CD1c-positive myeloid dendritic cell (primary cell): ENCODE measurements at regions not wholly inside any gene's neighbourhood (a gene's known extent, or its start where the extent isn't known, plus 50 kb on each side); places are given as distances from the start of the nearest gene placed in this dataset.

Source experiments
- DNase-seq: peaks from one replicate; pipeline ENCODE4 v3.0.0-alpha.2; 2016; ENCODE audit errors: extremely low spot score

GRCh38 chr16:76612497-76612896 lies 335.3 kb downstream of the CNTNAP4 start:
- no peak for DNase-seq

DNA sequence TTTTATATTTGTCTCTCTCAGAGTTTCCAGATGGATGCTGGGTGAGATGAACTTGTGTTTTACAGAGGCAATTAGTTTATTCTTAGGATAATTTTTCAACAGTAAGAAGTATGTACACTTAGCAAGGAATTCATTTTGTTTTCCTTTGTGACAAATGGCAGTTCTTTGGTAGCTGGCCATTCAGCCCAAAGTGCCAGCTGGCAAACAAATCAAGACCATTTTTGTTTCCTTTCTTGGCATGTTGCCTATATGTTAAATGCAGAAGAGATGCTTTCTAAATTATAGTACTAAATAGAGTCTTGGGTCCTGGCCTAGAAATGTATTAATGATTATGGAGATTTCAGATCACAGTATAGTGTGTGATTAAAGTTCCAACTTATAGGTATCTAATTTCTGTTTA lies 337.1 kb downstream of the CNTNAP4 start:
- no peak for DNase-seq

- DNase-seq: no peak
These were observed 345.7 kb downstream of the CNTNAP4 start for GRCh38 chr16:76622876-76623275.

GRCh38 chr16:76634847-76635697 lies 357.9 kb downstream of the CNTNAP4 start:
- no peak for DNase-seq

DNA sequence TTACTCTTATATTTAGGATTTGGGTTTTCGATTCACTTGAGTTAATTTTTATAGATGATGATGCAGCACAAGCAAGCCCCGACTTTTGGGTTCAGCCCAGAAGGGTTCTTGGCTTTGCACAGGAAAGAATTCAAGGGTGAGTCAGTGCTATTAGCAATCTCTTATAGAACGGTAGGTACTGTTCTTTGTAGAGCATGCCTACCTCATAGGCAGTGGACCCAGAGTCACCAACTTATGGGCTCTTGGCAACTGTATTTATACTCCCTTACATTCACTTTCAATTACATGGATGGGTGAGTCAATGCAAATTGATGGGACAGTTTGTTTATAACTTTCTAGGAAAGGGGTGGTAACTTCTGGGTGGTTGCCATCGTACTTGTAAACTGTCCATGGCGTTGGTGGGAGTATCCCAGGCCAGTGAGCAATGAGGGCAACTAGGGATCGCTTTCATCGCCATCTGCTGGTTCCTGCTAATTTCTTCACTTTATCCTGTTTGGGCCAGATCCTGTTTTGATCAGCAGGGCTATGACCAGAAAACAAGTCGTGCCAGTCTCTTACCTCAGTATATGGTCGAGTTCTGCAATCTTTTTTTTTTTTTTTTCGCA lies 362.6 kb downstream of the CNTNAP4 start:
- DNase-seq: no peak

- no peak for DNase-seq
These were observed 373.4 kb downstream of the CNTNAP4 start for GRCh38 chr16:76650582-76650981.

GRCh38 chr16:76653390-76654026 lies 376.3 kb downstream of the CNTNAP4 start:
- peak; percentile 12 for DNase-seq

DNA sequence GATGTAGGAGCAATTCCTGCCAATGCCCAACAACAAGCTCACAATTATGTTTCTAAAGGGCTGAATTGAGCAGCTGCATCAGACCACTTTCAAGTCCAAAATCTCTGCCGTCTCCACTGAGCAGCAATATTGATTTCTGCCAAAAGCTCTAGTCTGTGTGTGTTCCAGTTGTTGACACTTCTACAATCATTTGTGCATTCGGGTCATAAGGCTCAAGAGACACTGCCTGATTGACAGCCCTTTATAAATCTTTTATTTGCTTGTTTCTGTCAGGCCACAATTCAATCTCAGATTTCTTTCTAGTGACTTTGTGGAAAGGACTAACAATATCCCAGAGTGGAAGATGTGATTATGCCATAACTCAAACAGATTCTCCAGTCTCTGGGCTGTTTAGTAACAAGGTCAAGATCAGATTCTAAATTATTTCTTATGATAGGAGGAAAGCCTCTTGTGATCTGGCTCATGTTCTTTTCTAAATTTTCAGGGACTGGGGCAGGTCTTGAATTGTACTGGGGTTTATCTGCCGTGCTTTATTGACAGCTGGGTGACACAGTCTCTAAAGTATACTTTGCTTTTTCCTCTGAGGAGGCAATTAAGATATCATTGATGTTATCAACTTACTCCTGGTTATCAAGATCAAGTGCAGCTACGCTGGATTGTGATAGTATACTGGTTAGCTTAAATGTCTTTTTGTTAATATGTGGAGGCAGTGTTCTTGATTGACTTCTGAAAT lies 377.1 kb downstream of the CNTNAP4 start:
- no peak for DNase-seq

DNA sequence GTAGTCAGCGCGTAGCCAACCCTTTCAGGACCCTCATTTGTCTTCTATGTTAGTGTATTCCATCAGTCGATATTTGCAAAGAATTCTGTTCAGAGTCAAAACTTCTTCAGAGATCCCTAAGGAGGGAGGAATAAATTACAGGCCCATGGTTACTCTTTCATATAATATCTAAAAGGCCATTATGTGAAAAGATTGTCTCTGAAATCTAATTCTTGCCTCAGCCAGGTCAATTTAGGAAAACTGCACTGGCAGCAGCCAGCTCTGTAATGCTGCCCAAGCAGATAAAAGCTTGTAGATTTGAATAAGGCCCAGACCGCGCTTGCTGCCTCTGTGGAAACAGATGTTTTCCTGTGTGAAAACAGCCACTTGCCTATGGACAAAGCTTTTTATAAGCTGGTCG lies 379.8 kb downstream of the CNTNAP4 start:
- no peak for DNase-seq

GRCh38 chr16:76661691-76662235 lies 384.6 kb downstream of the CNTNAP4 start:
- no peak for DNase-seq

GRCh38 chr16:76665571-76666275 lies 388.5 kb downstream of the CNTNAP4 start:
- DNase-seq: no peak

GRCh38 chr16:76668207-76668725 lies 391.1 kb downstream of the CNTNAP4 start:
- no peak for DNase-seq

- DNase-seq: no peak
These were observed 392.1 kb downstream of the CNTNAP4 start for GRCh38 chr16:76669288-76669687.

GRCh38 chr16:76670125-76670857 lies 393.1 kb downstream of the CNTNAP4 start:
- DNase-seq: no peak

DNA sequence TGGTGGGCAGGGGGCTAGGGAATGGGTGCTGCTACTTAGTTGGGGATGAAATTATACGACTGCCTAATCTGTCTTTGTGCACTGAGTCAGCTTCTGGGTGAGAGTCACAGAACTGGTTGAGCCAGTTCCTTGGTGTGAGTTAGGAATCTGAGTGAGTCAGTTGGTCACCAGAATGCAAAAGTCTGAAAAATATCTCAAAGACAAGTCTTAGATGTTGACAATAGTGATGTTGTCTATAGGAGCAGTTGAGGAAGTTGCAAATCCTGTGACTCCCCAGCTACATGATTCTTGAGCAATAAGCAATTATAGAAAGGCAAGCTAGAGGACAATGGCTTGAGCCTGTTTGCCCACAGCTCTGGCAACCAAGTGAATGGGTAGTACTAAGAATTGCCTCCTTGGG lies 399.2 kb downstream of the CNTNAP4 start:
- DNase-seq: no peak

DNA sequence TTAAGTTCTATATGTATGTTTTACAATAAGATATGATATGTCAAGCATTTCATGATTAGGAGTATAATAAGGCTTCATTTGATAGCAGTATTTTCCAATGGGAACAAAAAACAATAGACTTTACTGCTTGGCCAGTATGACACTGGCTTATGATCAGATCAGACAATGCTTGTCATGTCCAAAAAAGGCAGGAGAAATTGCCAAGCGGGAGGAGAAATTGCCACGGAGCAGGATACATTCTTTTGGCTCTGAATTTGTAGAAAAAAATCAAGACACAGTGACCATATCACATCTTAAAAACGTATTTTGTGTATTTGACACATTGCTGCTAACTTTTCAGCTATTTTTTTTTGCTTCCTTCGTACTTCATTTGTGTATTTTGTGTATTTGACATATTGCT lies 404.1 kb downstream of the CNTNAP4 start:
- no peak for DNase-seq

- DNase-seq: no peak
These were observed 405.9 kb downstream of the CNTNAP4 start for GRCh38 chr16:76683051-76683450.

DNA sequence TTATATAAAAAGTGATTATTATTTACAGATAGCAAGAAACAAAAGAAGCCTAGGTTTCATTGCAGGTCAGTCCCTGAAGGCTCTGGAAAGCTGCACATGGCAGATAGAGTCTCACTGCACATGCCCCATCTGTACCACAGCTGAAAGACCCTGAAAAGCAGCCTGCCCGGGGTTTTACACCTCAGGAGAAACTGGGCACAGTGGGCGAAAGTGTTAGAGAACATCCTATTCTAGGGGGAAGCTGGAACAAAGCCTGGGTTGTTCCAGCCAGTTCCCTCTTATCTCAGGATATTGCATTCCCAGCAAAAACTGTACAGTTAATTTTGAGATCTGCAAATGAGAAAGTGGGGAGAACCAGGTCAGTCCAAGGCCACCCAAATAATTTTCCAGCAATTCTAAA lies 419.7 kb downstream of the CNTNAP4 start:
- no peak for DNase-seq

- DNase-seq: no peak
These were observed 428.7 kb downstream of the CNTNAP4 start for GRCh38 chr16:76705892-76706291.

DNA sequence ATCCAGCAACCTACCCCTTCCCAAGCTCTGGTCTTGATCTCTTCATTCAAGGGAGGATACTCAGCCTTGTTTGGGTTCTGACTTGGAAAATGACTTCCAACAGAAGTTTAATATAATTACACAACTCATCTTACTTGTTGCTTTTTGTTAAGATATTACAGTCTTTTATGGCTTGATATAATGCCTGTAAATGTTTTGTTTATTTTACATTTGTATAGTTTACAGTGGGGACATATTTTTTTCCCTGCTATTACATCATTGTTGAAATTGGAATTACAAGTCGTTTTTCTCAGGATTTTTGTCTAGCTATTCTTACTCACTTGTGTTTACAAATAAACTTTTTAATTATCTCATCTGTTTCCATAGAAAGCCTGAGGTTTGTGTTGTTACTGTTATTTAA lies 436.0 kb downstream of the CNTNAP4 start:
- DNase-seq: no peak
